ENCODE measurements at regions not wholly inside any gene's neighbourhood (a gene's known extent, or its start where the extent isn't known, plus 50 kb on each side); places are given as distances from the start of the nearest gene placed in this dataset.

DNA sequence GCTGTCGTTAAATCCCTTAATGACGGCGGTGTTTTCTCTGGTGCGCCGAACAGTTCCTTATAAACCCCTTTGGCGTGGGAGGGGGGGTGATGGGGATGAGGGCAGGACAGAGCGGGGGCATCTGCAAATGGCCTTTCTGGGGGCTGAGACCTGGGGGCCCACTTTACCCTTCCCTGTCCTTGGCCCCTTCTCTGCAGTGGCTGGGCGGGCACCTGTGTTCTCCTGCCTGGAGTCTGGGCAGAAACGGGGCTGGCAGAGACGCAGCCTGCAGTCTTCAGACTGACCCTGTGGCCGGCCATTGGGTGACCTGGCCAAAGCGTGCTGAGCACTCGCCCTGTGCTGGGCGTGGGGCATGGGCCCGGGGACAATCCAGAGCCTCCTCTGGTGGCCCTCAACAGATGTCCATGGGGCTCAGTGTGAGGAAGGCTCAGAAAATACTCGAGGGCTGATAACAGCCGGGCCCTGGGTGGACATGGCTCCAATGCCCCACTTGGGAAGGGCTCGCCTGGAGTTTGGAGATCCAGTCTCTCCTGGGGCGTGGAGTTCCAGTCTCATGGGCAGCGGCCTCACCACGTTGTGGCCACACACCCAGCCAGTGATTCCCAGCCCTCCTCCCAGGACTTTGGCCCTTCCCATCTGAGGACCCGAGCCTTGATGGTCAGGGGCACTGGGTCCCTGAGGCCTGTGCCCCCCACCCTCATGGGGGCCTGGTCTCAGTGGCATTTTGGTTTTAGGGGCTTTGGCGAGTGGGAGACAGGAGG, 50.8 kb upstream of the ACTRT2 start:
- DNase-seq (ENCODE audit: low read depth in 1 of 2, low spot score in 2 of 2): no peak
- no peak overlapping the region for H2BK12ac ChIP-seq (ENCODE audit: low read depth, low read length)
- TF ChIP-seq, protein P1, sequence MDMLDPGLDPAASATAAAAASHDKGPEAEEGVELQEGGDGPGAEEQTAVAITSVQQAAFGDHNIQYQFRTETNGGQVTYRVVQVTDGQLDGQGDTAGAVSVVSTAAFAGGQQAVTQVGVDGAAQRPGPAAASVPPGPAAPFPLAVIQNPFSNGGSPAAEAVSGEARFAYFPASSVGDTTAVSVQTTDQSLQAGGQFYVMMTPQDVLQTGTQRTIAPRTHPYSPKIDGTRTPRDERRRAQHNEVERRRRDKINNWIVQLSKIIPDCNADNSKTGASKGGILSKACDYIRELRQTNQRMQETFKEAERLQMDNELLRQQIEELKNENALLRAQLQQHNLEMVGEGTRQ (IDR thresholded peaks at IDR 0.05; ENCODE audit: low read length): no peak
- TF ChIP-seq CBX5 (IDR thresholded peaks at IDR 0.05; ENCODE audit: low read depth, low read length): 0 out of 2 replicates have a peak, but pooled peaks have one; percentile 21
- CTCF ChIA-PET (ENCODE audit: partially characterized antibody): no interaction called here
- no peaks in the 10 kb centered on the region for H3K27me3 ChIP-seq (replicated peaks in 1 of 4; ENCODE audit: control insufficient read depth in 3 of 4, extremely low read depth in 1 of 4, insufficient read depth in 3 of 4, low read length in 3 of 4)
- H3K27ac ChIP-seq (ENCODE audit: low read depth, low read length): no peak overlapping the region
- H2AK5ac ChIP-seq (ENCODE audit: low read depth, low read length): no peak overlapping the region
- no peaks in the 10 kb centered on the region for H3K79me1 ChIP-seq (ENCODE audit: low read depth, low read length)
- no peak overlapping the region for H3K14ac ChIP-seq (ENCODE audit: insufficient read length)
- no peaks in the 10 kb centered on the region for H3K79me2 ChIP-seq (ENCODE audit: control insufficient read depth in 1 of 2, insufficient read depth in 2 of 2, low read length in 2 of 2)
- no peak overlapping the region for H3K23ac ChIP-seq (ENCODE audit: insufficient read length)
- H3K56ac ChIP-seq (replicated peaks; ENCODE audit: insufficient read length, low read depth, low read length): no peak overlapping the region
- no peak overlapping the region for H3K9ac ChIP-seq (replicated peaks in 1 of 4; ENCODE audit: extremely low read depth in 1 of 4, low read depth in 3 of 4, low read length in 3 of 4)
- no peak overlapping the region for H2BK20ac ChIP-seq (ENCODE audit: low read length)
- peaks cover 84 to 100% of the 10 kb centered on the region in 2 experiments for H3K9me3 ChIP-seq (ENCODE audit: insufficient read depth in 2 of 2, low read depth in 1 of 2, low read length in 1 of 2)
- H2BK15ac ChIP-seq (ENCODE audit: low read length): no peak overlapping the region
- H3K4me1 ChIP-seq (replicated peaks in 1 of 4; ENCODE audit: control insufficient read depth in 3 of 4, insufficient read depth in 4 of 4, low read length in 3 of 4): no peaks in the 10 kb centered on the region; a peak in 1 of 7 replicates
- no peak overlapping the region for H3K4me3 ChIP-seq (ENCODE audit: extremely low read depth in 1 of 4, insufficient read depth in 2 of 4, low read depth in 3 of 4, low read length in 4 of 4)
- H3K4ac ChIP-seq (replicated peaks; ENCODE audit: insufficient read length, low read depth, low read length): no peak overlapping the region
- no peak overlapping the region; the same call in 1 of the 2 replicates for H4K8ac ChIP-seq (ENCODE audit: extremely low read depth, insufficient read depth, low read length)
- H3K36me3 ChIP-seq (ENCODE audit: control insufficient read depth in 2 of 4, insufficient read depth in 4 of 4, low read length in 3 of 4): no peaks in the 10 kb centered on the region
- no peak overlapping the region for H4K5ac ChIP-seq (ENCODE audit: insufficient read length, low read depth, low read length)
- FAIRE-seq: no peak
- H3K18ac ChIP-seq (ENCODE audit: extremely low read depth, low read length): no peak overlapping the region
- no peak overlapping the region for H2BK120ac ChIP-seq (replicated peaks; ENCODE audit: low read depth, low read length)
- H3K4me2 ChIP-seq (ENCODE audit: insufficient read depth in 1 of 2, low read depth in 2 of 2, low read length in 2 of 2): no peak overlapping the region
- no peaks in the 10 kb centered on the region for H3K23me2 ChIP-seq (ENCODE audit: low read depth, low read length)
- POLR2A ChIA-PET (ENCODE audit: partially characterized antibody): no interaction called here
- no peaks in the 10 kb centered on the region for H4K20me1 ChIP-seq (replicated peaks in 1 of 2; ENCODE audit: control insufficient read depth in 1 of 2, insufficient read depth in 2 of 2, low read length in 2 of 2)
- H2AFZ ChIP-seq (ENCODE audit: low read length): no peak overlapping the region
- no peak overlapping the region for H2BK5ac ChIP-seq (ENCODE audit: low read depth, low read length)
- no peak overlapping the region for H4K91ac ChIP-seq (replicated peaks; ENCODE audit: insufficient read length, low read length)
- WGBS, 2 experiments (ENCODE audit: extremely low coverage in 1 of 2, insufficient coverage in 1 of 2, insufficient read length in 1 of 2, insufficient replicate concordance in 2 of 2, low coverage in 1 of 2, low lambda C conversion rate in 2 of 2, missing lambda C conversion rate in 1 of 2): 85% methylated on average over 20 of the region's 23 CpGs; no CpG with 5 or more reads in 1 of the 2 experiments
